GM18867 (cell line): ENCODE measurements at regions not wholly inside any gene's neighbourhood (a gene's known extent, or its start where the extent isn't known, plus 50 kb on each side); places are given as distances from the start of the nearest gene placed in this dataset.
"Not testable (repeated sequence)": the region's sequence is repeated elsewhere in the genome, so short reads cannot be mapped to it uniquely, and the experiment has no call there.

Source experiments
- ATAC-seq: cut with Tn5 transposase; IDR thresholded peaks from one replicate; pipeline ENCODE4 v1.9.1; 2021; ENCODE audit warnings: mild to moderate bottlenecking, moderate library complexity; ENCODE audit not compliant: unreplicated experiment

DNA sequence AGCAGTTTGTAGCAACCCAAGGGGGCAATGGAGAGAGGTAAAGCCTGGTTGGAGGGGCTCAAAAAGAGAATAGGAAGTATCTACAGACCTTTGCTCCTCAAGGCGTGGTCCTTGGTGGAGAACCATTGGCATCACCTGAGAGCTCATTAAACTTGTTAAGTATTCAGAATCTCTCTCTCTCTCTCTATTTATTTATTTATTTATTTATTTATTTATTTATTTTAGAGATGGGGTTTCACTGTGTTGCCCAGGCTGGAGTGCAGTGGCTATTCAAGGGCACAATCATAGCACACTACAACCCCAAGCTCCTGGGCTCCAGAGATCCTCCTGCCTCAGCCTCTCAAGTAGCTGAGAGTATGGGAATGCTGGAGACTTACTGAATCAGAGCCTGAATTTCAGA is 193.1 kb upstream of the ADCY2 start:
- no peak for ATAC-seq

DNA sequence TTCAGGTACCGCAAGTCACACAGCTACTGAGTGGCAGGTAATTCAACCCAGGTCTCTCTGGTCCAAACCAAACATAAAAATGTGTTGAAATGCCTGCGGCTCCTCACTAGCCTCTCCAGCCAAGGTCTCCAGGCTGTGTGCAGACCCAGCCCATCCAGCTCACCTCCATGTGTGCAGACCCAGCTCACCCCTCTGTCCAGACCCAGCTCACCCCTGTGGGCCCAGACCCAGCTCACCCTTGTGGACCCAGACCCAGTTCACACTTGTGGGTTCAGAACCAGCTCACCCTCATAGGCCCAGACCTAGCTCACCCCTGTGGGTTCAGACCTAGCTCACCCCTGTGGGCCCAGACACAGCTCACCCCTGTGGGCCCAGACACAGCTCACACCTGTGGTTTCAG is 188.0 kb upstream of the ADCY2 start:
- no peak for ATAC-seq

DNA sequence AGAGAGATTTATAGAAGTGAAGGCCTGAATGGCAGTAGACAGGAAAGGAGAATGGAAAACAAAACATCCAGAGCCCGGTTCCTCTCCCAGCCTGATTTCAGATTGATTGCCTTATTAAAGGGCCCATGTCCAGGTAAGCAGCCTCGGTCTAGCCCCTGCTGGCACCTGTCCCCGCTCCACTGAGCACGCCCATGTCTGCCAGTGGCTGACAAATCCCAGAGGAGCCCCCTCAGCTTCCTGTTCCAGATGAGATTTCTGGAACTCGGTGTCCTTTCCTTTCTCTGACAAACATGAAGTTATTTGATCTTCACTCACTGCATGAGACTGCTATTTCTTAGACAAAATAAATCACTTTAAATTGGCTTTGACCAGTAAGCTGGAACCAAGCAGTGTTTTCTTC is 187.0 kb upstream of the ADCY2 start:
- no peak for ATAC-seq

DNA sequence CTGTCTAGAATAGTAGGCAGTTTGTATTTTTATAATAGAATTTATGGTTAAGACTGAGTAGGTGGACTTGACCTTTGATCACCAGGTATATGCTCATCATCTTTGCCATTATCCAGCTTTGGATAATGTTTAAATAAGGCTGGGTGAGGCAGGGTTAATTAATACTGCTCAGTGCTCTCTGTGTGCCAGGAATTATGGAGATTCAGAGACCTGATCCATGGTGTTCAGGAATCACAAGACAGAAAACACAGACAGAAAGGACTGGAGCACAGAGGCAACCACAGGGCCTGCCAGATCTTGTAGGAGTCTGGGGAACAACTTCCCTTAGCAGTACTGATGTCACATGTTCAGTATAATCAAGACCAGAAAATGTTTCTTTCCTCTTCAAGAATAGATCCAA is 186.3 kb upstream of the ADCY2 start:
- no peak for ATAC-seq

DNA sequence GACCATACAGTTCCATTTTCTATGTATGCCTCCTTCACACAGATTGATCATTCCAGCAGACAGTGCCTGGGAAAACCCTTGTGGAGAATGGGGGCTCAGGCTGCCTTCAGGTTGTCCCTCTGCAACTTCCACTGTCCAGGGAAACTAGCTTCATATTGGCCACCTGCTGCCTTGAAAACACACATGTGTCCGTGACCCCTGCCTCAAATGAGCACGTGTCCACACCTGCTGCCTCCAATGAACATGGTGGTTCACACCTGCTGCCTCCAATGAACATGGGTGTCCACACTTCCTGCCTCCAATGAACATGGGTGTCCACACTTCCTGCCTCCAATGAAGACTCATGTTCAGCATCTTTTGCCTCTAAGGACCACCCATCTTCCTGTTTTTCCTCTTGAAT is 185.4 kb upstream of the ADCY2 start:
- no peak for ATAC-seq

DNA sequence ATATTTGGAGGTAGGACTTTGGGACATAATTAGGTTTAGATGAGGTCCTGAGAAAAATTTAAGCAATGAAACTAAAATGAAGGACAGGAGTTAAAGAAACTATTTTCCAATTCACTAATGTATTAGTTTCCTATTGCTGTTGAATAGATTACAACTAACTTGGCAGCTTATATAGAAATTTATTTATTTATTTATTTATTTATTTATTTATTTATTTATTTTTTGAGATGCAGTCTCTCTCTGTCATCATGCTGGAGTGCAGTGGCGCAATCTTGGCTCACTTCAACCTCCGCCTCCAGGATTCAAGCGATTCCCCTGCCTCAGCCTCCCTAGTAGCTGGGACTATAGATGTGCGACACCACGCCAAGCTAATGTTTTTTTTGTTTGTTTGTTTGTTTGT is 182.4 kb upstream of the ADCY2 start:
- ATAC-seq: no peak

DNA sequence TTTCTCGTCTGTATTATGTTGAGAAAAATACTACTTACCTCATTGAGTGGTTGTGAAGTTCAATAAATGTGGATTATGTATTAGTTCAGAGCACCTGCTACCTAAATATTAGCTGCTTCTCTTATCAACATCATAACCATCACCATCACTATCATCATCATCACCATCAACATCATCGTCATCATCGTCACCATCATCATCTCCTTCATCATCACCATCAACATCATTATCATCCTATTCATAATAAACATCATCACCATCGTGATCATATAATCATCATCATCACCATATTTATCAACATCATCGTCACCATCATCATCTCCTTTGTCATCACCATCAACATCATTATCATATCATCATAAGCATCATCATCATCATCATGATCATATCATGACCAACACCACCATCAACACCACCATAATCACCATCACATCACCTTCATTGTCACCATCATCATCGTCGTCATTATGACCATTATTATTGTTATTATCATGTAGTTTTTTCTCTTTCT is 181.0 kb upstream of the ADCY2 start:
- ATAC-seq: no peak

DNA sequence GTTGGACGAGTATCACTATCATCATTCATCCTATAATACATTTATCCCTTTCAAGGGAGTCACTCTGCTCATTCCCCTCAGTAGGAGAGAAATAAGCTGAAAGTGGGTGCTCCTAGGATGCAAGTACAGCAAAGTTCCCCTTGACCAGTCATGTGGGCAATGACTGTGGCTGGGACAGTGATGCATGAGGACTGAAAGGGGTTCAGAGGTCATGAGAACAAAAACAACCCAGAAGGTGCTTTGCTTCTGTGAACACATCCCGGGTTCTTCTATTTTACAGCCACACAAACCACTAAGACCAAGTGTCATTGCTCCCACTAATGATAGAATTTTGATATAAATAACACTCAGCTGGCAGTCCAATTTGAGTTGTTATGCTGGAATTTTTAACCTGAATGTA is 177.8 kb upstream of the ADCY2 start:
- no peak for ATAC-seq

DNA sequence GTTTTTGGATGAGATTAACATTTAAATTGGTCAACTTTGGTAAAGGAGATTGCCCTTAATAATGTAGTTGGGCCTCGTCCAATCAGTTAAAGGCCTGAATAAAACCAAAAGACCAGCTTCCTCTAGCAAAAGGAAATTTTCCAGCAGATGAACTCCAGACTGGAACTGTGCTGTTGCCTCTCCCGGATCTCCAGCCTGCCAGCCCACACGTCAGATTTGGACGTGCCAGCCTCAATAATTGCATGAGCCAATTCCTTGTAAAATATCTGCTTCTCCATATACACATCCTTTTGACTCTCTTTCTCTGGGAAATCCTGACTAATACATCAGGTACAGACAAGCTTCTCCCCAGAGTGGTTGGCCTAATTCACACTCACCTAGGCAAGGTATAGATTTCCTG is 175.8 kb upstream of the ADCY2 start:
- ATAC-seq: no peak

DNA sequence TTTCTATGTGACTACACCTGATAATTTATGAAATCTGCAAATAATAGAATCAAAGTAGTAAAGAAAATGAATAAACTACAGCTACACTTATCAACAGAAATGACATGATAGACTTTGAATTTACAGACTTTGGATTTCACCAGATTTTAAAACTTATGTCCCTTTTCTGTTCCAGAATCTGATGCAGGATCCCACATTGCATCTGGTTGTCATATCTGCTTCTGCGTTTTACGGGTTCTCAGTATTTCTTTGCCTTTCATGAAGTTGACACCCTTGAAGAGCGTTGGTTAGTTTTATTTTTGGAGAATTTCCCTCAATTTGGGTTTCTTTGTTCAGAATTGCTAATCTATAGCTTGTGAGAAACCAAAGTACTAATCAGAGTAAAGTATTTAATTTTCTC is 174.9 kb upstream of the ADCY2 start:
- ATAC-seq: no peak

DNA sequence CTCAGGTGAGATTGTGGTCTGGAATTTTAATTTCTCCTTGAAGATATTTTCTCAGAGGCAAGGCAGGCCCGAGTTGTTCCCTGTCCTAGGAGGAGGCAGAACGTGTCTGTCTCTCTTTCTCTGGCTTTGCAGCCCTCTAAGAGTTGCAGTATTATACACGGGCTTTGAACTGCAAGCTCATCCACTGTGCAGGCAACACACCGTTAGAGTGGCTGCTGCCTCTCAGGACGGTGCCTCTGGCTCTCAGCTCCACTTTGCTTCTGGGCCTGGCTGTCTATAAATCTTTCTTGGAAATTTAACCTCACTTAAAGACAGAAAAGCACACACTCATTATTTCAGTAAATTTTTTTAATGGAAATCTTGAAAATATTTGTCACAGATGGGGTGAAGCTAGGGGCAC is 170.1 kb upstream of the ADCY2 start:
- ATAC-seq: no peak

DNA sequence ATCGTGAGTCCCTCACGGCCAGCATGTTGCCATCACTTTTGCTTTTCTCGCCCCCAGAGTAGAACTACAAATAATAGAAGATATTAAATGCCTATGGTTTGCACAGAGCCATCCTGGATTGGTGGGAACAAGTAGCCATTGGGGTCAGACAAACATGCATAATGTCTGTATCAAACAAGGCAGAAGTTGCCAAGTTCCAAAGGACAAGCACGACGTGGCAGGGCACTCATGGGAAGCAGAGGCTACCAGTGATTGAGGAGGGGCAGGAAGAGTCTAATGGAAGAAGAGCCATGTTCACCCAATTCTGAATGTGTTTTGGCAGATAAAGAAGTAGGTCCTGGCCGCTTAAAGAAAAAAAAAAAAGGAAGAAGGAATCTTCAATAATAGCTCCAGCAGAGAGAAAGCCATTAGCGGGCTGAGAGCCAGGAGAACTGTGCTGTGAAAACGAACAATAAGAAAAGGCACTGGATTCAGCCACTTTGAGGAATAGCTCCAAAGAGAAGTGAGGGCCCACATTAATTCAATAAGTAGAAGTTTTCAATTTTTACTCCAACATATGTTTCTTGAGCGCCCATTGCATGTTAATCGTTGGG is 153.7 kb upstream of the ADCY2 start:
- ATAC-seq: no peak

DNA sequence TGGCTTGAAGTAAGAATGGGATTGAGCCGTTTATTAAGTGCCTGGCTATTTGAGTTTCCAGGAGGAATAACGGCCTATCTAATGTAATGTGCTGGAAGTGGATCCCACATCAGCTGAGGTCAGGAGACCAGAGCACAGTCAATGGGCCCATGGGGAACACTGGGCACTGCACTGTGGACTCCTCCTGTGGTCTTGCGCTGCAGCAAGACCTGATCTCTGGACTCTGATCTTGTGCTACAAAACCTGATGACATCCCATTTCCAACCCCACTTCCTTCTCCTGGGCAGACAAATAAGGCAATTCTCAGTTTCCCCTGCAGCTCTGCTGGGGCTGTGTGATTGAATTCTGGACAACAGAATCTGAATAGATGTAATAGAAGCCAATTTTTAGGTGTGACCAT is 151.7 kb upstream of the ADCY2 start:
- ATAC-seq: no peak

DNA sequence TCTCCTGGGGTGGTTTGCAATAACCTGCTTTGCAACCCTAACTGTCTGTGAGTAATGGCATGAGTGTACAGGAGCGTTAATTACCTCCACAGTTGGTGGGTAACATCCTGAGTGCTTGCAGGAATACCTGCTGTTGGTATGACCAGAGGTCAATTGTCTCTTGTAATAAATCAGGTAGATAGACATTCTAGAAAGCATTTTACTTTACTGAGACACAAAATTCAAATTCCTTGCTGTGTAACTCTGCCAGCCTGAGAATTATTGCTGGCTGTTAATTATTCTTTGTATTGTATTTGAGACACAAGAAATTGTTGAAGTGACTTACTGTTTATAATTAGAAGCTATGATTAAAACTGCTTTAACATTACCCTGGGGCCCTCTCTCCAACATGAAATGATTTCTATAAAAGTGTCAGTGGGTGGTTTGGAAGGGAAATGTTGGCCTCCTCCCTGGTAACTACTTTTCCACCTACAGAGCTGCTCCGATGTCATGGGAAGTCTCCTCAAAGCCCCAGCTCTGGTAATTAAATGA is 150.8 kb upstream of the ADCY2 start:
- no peak for ATAC-seq

DNA sequence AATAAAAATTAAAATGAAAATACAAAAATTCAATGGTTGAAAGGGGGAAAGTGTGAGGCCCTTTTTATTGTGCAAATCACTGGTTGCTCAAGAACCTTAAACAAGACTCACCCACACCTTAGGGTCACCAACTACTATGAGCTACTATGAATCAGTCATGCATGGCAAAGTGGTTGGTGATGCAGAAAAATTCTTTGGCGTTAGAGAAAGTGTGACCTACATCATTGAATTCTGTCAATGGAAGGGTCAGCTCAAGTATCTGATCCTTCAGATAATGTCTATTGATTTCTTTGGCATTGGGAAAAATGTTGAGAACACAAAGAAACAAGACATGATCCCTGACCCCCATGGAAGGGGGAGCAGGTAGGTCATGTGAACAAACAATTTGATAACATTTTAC is 149.7 kb upstream of the ADCY2 start:
- ATAC-seq: no peak

DNA sequence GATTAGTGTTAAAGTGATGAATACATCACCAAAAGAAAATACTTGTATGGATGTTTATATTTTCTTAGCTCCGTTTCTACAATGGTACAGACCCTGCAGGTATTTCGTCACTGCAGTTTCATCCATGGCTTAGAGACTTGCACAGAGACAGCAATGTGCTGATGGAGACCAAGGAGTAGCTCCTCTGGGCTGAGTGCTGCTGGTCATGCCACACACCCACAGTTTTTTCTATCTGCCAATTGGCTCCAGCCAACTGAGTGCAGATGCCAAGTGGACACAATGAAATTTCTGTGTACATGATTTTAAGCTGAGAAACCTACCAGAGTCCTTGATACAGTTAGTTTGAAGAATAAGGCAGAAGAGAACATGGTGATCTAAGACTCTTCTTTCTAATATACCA is 145.9 kb upstream of the ADCY2 start:
- ATAC-seq: no peak

DNA sequence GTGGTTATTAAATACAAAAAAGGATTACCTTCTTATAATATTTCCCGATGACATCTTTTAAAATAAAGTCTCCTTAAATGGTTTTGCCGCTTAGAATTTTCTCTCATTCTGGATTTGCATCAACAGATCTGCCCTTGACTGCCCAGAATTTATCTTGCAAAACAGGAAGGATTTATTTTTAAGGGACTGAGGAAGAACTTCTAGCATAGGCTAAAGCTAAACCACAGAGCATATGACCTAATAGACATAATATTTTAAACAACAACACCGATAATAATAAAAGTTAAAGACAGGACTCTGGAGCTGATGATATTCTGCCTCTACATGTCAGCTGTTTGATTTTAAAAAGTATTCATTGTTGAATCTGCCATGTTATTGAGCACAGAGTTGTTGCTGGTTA is 145.3 kb upstream of the ADCY2 start:
- ATAC-seq: no peak

DNA sequence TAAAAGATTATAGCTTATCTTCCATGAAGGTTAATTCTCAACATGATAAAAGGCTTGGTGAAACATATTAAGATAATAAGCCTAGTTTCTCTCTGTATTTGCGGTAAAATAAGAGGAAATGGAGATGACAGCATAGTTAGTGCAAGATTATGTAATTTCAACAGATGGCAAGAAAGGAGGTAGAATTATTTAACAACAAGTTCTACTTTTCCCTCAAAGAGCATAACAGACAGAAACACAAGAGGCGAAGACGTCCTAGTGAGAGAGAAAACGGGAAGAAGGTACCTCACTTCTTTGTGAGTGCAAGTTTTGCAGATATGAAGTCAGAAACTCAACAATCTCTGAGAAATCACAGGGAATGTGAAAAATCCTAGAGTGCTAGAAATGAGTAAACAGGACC is 144.8 kb upstream of the ADCY2 start:
- ATAC-seq: no peak

DNA sequence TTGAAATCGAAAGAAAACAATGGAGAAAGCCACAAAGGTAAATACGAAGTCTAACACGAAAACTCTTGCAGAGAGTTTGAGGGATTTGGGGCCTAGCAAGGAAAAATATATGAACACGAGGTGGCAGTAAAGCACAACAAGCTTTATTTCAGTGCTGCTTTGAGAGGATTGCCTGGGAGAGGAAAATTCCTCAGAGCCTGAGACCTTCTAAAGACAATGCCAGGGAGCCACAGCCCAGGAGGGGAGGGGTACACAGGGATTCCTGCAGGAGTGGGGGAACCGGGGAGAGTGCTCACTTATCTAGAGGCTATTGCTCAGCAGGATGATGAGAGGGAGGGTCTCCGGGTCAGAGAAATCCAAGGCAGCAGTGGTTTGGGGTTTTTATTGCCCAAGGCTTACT is 134.9 kb upstream of the ADCY2 start:
- ATAC-seq: no peak

DNA sequence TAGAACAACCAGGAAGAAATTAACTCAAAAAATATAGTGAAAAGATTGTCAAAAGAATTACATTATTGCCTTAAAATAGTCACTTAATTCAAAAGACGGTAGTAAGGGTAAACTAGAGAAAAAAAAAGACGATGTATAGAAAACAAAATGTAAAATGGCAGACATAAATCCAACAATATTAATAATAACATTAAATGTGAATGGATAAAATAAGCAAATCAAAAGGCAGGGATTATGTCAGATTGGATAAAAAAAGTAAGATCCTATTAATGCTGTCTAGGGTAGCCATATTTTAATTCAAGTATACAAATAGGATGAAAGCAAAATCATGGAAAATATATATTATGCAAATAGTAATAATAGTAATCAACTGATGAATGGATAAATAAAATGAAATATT is 134.0 kb upstream of the ADCY2 start:
- ATAC-seq: no peak

DNA sequence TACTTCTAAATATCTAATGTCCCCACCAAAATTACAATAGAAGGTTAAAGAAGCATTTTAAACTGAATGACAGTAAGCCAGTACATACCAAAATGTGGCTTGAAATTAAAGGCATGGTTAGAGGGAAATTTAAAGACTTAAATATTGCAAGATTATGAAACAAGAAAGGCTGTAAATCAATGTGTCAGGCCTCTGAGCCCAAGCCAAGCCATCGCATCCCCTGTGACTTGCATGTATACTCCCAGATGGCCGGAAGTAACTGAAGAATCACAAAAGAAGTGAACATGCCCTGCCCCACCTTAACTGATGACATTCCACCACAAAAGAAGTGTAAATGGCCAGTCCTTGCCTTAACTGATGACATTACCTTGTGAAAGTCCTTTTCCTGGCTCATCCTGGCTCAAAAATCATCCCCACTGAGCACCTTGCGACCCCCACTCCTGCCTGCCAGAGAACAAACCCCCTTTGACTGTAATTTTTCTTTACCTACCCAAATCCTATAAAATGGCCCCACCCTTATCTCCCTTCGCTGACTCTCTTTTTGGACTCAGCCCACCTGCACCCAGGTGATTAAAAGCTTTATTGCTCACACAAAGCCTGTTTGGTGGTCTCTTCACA is 132.4 kb upstream of the ADCY2 start:
- ATAC-seq: not testable (repeated sequence)

DNA sequence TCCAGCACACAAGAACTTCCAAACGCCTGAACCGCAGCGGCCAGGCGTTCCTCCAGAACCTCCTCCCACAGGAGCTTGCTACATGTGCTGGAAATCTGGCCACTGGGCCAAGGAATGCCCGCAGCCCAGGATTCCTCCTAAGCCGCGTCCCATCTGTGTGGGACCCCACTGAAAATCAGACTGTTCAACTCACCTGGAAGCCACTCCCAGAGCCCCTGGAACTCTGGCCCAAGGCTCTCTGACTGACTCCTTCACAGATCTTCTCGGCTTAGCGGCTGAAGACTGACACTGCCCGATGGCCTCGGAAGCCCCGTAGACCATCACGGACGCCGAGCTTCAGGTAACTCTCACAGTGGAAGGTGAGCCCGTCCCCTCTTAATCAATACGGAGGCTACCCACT is 130.2 kb upstream of the ADCY2 start:
- not testable (repeated sequence) for ATAC-seq

DNA sequence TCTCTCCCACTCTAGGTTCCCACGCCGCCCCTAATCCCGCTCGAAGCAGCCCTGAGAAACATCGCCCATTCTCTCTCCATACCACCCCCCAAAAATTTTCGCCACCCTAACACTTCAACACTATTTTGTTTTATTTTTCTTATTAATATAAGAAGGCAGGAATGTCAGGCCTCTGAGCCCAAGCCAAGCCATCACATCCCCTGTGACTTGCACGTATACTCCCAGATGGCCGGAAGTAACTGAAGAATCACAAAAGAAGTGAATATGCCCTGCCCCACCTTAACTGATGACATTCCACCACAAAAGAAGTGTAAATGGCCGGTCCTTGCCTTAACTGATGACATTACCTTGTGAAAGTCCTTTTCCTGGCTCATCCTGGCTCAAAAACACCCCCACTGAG is 127.2 kb upstream of the ADCY2 start:
- not testable (repeated sequence) for ATAC-seq
